ENCODE measurements at regions not wholly inside any gene's neighbourhood (a gene's known extent, or its start where the extent isn't known, plus 50 kb on each side); places are given as distances from the start of the nearest gene placed in this dataset.

GRCh38 chr5:18285257-18285656 lies 651.0 kb downstream of the TAF11L14 start:
- TF ChIP-seq CTCF (IDR thresholded peaks at IDR 0.05; ENCODE audit: low read depth, low read length, poor library complexity, severe bottlenecking) (no peak), EZH2phosphoT487 (IDR thresholded peaks at IDR 0.05; ENCODE audit: borderline replicate concordance, low read length) (no peak)
